Fibroblast of mammary gland (primary cell): ENCODE measurements at regions not wholly inside any gene's neighbourhood (a gene's known extent, or its start where the extent isn't known, plus 50 kb on each side); places are given as distances from the start of the nearest gene placed in this dataset.

Source experiments
- DNase-seq: peaks from one replicate; pipeline ENCODE4 v3.0.0-alpha.2; 2010; ENCODE audit warnings: low read depth
- H3K4me3 ChIP-seq: 2 replicates; pipeline ENCODE4 v1.5.1; 2011; ENCODE audit warnings: low read depth, mild to moderate bottlenecking, low read length, moderate library complexity; ENCODE audit not compliant: control insufficient read depth
- CTCF ChIP-seq: conservative IDR thresholded peaks from 2 replicates; pipeline ENCODE4 v1.5.1; 2011; ENCODE audit warnings: low read depth, low read length, inconsistent platforms; ENCODE audit not compliant: control insufficient read depth, insufficient read depth

DNA sequence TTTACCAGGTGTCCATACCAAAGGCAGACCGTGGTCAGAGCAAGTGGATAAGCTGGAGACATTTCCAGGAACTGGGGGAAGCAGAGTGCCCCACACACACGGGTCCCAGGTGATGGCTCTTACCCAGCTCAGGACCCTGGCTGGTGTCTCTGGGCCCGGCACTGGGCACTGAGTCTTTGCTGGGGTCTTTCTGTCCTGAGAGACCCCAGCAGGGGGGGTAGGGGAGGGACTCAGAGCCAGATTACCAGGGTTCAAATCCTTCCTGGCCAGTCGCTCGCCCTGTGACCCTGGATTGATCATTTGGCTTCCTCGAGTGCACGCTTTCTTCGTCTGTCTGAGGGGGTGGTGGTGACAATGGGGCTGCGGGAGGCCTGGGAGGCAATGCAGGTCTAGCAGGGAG lies 95.7 kb downstream of the PLXNA1 start:
- DNase-seq, result no peak
- H3K4me3 ChIP-seq, result no peak overlapping the region
- no peak for TF ChIP-seq CTCF

DNA sequence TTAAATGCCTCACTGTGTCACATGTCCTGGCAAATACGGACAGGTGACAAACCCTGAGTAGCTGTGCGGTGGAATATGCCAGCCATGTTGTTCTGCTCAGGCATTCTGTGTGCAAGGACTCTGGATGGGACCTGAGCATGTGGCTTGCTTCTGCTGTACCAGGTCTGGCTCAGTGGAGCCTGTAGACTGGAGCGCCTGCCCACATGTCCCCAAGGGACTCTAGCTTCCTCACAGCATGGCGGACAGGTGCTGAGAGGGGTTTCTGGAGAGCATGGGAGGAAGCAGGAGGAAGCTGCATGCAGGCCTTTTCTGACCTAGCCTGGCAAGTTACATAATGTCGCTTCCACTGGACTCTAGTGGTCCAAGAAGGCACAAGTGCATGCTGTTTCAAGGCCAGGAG lies 96.3 kb downstream of the PLXNA1 start:
- no peak for TF ChIP-seq CTCF
- no peak overlapping the region for H3K4me3 ChIP-seq
- DNase-seq, result no peak

DNA sequence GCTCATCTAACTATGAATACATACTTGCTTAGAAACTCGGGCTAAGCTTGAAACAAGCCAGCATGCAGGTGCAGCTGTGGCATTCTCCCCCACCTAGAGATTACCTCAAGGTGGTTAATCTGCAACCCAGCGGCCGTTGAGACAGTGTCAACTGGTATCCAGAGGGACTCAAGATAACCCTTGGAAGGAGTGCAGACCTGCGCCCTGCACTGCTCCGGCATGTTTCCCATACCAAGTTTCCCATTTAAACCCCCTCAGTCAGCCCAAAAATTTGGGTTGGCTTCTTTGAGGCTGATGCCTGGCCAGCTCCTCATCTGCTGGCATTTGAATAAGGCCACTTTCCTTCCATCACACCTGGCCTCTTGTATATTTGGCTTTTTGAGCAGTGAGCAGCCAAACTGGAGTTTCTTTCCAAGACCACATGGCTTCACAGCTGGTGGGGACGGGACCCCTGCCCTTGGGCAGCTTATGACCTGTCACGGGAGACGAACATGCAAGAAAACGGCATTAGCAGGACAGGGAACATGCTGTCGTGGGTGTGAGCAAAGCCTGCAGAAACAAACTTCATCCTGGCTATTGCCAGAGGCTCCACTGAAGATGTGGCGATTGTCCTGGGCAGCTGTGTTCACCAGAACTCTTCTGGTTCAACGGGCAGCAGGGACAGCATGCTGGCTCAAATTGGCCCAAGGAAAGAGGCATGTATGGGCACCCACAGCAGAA lies 98.2 kb downstream of the PLXNA1 start:
- no peak overlapping the region for H3K4me3 ChIP-seq
- no peak for DNase-seq
- no peak for TF ChIP-seq CTCF

DNA sequence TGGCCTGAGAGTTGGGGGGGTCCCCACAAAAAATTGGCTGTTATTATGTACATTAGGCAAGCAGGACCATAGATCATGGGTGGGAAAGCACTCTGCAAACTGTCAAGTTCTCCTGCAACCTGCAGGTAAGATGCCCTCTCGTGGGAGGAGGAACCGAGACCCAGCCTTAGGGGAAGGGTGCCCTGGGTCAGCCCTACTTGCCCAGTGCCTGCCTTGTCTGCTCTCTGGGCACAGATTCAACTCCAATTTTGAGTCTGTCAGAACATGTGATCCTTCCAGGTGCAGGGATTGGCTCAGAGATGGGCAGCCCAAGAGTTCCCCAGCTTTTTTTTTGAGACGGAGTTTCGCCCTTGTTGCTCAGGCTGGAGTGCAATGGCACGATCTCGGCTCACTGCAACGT lies 99.2 kb downstream of the PLXNA1 start:
- H3K4me3 ChIP-seq, result no peak overlapping the region
- no peak for DNase-seq
- no peak for TF ChIP-seq CTCF

- H3K4me3 ChIP-seq, result no peak overlapping the region
- no peak for TF ChIP-seq CTCF
- DNase-seq, result no peak
Measured at GRCh38 chr3:127083778-127084397, 101.0 kb downstream of the PLXNA1 start.

- no peak overlapping the region for H3K4me3 ChIP-seq
- TF ChIP-seq CTCF, result no peak
- DNase-seq, result no peak
Measured at GRCh38 chr3:127084401-127084990, 101.6 kb downstream of the PLXNA1 start.
